GM19328 (cell line): ENCODE measurements at regions not wholly inside any gene's neighbourhood (a gene's known extent, or its start where the extent isn't known, plus 50 kb on each side); places are given as distances from the start of the nearest gene placed in this dataset.

Experiments
- ATAC-seq: cut with Tn5 transposase; IDR thresholded peaks from one replicate; pipeline ENCODE4 v1.9.1; 2021; ENCODE audit warnings: mild to moderate bottlenecking, moderate library complexity; ENCODE audit not compliant: unreplicated experiment

- no peak for ATAC-seq
These were observed 255.2 kb upstream of the KLF14 start for GRCh38 chr7:130989101-130989795.

- ATAC-seq = no peak
These were observed 256.3 kb upstream of the KLF14 start for GRCh38 chr7:130990178-130990832.

GRCh38 chr7:130993671-130994365 lies 259.8 kb upstream of the KLF14 start:
- no peak for ATAC-seq

GRCh38 chr7:130994378-130995115 lies 260.5 kb upstream of the KLF14 start:
- no peak for ATAC-seq

GRCh38 chr7:130995252-130996081 lies 261.5 kb upstream of the KLF14 start:
- no peak for ATAC-seq

GRCh38 chr7:130996205-130996832 lies 262.3 kb upstream of the KLF14 start:
- no peak for ATAC-seq

- no peak for ATAC-seq
These were observed 262.8 kb upstream of the KLF14 start for GRCh38 chr7:130996833-130997231.

GRCh38 chr7:130998993-130999602 lies 265.1 kb upstream of the KLF14 start:
- ATAC-seq = no peak

- ATAC-seq = no peak
These were observed 265.9 kb upstream of the KLF14 start for GRCh38 chr7:130999926-131000325.

- no peak for ATAC-seq
These were observed 266.4 kb upstream of the KLF14 start for GRCh38 chr7:131000389-131000788.

GRCh38 chr7:131000873-131001272 lies 266.9 kb upstream of the KLF14 start:
- no peak for ATAC-seq

GRCh38 chr7:131002600-131002999 lies 268.6 kb upstream of the KLF14 start:
- ATAC-seq = no peak

GRCh38 chr7:131003634-131004033 lies 269.6 kb upstream of the KLF14 start:
- ATAC-seq = no peak

- ATAC-seq = no peak
These were observed 270.4 kb upstream of the KLF14 start for GRCh38 chr7:131004371-131004770.

- no peak for ATAC-seq
These were observed 273.7 kb upstream of the KLF14 start for GRCh38 chr7:131007439-131008330.

- no peak for ATAC-seq
These were observed 275.1 kb upstream of the KLF14 start for GRCh38 chr7:131008840-131009711.

- ATAC-seq = no peak
These were observed 276.2 kb upstream of the KLF14 start for GRCh38 chr7:131010029-131010716.
